ENCODE measurements at regions not wholly inside any gene's neighbourhood (a gene's known extent, or its start where the extent isn't known, plus 50 kb on each side); places are given as distances from the start of the nearest gene placed in this dataset.

DNA sequence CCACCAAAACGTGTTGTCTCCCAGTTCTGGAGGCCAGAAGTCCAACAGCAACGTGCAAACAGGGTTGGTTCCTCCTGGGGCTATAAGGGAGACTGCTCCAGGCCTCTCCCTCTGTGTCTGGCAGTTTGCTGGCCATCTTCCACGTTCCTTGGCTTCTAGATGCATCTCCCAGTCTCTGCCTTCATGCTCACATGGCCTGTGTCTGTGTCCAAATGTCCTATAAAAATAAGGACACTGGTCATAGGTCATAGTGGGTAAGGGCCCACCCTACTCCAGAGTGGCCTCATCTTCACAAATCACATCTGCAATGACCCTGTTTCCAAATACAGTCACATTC, 69.4 kb upstream of the TAF1B start:
- DNase-seq, result no peak

DNA sequence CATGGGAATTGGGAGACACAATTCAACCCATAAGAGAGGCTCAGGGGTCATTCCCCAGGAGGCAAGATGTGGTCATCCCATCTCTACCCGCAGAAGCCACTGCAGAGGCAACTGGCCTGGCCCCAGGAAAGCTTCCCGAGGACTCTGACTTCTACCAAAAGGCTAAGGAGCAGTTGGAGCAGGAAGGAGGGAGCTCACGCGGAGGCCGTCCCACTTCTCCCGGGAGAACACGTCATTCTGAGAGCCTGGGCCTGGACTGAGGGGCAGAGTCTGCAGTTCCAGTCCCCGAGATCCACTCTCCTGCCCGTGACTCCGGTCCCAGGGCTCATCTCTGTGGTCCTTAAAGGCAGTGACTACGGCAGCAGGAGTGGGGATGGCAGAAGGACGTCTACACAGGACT, 69.0 kb upstream of the TAF1B start:
- no peak for DNase-seq

DNA sequence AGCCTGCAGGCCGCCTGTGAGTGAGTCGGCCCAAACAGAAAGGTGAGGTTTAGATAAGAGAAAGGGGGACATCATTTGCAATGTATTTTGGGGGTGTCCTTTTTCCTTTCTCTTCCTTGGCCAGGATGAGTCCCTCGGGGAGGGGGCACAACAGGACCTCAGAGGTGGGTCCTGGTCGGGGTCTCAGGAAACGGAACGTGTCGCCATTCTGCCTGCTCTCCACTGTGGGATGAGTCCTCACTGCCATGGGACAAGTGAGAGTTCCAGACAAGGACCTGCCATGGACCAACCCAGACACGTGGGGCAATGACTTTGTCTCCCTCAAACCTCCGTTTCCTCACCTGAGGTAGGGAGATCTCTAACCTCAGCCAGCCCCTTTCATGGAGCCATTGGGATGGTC, 67.9 kb upstream of the TAF1B start:
- DNase-seq, result no peak

DNA sequence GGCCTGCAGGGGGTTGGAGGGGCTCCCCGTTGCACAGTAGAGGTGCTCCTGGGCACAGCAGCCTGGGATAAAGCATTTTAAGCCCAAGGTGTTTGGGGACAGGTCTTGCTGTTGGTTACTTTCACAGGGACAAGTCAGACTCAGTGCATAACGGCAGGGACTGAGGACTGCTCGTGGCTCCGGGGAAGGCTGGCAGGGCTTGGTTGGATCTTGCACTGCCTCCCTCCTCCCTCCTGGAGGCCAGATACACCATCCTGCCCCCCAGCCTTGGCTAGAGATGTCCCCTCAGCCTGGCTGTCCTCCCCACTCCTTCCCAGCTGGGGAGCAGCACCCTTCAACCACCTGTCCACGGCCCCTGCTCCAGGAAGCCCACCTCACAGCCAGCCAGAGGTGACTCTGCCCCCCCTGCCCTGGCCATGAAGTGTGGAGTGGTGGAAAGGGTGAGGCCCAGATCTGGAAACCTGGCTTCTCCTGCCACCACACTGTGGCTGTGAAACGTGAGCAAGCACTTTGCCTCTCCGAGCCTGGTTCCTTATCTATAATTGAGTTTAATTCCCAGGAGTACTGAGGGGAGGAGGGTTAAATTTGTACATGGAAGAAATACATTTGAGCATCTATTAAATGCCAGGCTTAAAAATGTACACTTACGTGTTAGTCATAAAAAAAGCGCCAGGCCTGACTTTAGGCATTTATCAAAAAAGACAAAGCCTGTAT, 67.1 kb upstream of the TAF1B start:
- DNase-seq, result no peak

DNA sequence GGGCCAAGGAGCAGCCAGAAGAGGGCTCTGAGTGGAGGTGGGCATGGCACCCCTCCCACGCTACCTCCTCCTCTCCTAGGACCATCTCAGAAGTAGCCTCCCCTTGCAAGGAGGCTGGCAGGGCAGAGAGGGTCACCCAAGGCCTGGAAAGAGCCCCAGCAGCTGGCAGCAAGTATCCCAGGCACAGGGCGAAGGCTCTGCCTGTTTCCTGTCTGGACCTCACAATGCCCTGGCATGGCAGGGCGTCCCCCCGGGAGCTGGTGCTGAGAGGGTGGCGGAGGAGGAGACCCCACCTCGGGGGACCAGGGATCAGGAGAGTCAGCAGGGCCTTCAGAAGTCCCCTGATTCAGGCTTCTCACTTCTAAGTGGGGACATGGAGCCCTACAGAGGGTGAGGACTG, 66.2 kb upstream of the TAF1B start:
- DNase-seq, result no peak

DNA sequence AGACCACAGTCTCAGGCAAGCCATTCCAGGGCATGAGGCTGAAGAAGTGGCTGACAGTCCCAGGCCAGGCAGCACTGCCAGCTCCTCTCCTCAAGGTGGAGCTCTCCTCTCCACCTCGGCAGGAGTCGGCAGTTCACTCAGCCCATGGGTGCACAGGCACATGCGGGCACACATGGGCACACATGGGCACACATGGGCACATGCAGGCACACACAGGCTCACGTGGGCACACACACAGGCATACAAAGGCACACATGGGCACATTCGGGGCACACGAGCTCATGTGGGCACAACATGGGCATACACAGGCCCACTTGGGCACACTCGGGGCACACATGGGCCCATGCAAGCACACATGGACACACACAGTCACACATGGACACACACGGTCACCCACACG, 65.3 kb upstream of the TAF1B start:
- no peak for DNase-seq

DNA sequence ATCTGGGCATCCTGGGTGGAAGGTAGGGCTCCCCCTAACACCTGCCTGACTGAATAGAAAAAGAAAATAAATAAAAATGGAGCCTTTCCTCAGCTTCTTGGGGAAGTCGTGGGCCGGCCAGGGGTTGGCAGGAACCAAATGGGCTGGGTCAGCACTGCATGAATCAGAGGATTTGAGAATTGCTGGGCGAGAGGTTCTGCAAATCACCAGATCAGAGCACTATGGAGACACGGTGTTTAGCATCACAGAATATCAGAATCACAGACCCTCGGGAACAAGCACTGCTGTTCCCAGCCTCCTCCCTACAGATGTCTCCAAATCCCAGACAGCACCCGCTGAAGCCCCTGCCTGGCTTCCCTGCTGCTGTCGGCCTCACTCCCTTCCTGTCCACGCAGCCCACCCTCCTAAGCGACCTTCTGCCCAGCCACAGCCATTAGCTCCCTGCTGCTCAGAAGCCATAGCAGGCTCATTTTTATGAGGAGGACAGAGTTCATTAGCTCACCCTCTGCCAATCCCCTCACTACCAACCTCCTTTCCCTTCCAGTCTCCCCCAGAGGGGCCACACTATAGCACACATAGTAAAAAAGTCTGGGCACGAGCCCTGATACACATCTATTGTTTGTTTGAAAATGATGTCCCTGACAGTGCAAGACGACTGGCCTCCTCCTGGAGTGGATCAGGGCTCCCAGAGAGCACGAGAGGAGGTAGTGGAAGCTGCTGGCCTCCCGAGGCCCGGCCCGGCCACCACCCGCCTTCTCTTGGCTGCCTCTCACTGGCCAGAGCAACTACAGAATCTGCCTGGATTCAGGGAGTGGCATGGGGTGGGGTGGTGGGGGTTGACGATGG, 64.6 kb upstream of the TAF1B start:
- no peak for DNase-seq

DNA sequence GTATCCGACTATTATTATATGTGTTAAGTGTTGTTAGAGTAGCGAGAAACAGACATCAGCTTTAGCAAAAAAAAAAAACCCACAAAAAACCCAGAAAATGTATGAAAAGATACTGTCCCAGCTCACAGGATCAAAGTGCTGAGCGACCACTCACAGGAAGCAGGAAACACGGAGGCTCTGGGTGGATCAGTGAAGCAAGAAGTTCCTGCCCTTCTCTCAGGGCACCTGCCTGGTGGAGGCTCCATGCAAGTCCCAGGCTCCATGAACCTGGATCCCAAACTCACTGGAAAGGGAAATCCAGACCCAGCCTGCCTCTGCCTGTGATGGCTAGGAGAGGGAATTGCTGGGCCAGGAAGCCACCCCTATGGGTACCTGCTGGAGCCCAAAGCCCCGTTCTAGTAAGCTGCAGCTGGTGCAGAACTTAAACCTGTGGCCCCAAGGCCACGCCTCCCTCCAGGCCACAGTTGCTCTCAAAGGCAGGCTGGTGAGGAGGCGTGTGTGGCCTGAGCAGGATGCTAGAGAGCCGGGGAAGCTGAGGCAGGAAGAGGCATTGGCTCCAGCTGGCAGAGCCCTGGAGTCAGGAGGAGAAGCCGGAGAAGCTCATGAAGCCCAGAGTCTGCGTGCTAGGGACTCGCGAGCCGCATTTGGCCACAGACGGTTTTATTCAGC, 63.5 kb upstream of the TAF1B start:
- DNase-seq, result peak in 1 of 2 donors; percentile 37

DNA sequence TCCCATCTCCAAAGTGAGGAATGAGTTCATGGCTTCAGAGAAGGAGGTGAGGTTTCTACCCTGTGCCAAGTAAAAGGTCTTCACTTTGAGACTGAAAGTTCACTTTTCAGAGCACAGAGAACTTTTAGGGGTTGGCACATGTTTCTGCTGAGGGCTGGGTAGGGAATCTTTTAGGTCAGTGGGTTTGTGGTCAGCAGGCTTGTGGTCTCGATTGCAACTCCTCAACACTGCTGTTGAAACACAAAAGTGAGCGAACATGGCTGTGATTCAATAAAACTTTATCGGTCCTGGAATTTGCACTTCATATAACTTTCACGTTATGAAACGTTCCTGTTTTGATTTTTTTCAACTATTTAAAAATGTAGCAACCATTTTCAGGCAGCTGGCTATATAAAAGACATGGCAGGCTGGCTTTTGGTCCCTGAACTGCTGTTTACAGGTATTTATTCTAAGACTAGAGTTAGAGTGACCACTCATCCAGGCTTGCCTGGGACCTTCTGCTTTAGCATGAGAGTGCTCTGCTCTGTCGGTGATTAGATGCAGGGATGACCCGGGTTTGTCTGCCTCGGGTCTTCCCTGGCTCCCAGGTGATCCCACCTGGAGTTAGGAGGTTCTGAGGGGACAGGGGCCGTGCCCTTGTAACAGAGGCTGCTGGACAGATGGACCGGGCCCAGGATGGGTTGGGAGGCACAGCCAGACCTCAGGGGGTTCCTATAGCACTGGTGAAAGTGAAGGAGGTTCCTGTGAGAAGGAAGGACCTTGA, 62.7 kb upstream of the TAF1B start:
- no peak for DNase-seq

DNA sequence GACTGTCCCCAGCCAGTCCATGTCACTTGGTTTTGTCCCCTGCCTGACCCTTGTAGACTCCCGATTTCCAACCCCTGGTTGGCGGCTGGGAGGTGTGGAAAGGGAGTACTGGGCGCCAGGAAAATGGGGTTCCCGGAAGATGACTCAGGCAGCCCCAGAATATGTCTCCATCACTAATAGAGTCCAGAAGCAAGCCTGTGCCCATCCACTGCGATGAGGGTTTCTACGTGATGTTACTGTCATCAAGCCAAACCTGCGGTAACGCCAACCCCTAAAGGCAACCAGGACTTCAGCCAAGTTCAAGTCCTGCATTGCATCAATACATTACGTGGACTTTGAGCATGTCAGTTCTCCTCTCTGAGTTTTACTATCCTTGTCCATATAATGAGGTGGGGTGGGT, 62.0 kb upstream of the TAF1B start:
- no peak for DNase-seq

DNA sequence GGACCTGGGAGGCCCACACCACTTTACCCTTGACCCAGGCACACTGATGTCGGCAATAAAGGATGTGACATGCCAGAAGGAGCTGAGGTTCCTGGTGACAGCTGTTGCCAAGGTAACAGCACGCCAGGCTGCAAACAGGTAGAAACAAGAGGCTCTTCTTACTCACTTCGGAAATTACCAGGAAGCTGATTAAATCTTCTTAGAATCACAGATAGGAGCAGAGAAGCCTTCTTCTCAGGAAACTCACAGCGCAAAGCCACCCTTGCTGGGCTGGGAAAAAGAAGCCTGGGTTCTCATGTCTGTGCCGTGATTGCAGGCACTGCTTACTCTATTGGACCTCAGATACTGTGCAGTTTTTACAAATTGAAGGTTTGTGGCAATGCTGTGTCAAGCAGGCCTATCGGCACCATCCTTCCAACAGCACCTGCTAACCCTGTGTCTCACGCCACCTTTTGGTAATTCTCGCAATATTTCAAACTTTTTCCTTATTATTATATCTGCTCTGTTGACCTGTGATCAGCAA, 61.0 kb upstream of the TAF1B start:
- peak; percentile 55 to 68 for DNase-seq

DNA sequence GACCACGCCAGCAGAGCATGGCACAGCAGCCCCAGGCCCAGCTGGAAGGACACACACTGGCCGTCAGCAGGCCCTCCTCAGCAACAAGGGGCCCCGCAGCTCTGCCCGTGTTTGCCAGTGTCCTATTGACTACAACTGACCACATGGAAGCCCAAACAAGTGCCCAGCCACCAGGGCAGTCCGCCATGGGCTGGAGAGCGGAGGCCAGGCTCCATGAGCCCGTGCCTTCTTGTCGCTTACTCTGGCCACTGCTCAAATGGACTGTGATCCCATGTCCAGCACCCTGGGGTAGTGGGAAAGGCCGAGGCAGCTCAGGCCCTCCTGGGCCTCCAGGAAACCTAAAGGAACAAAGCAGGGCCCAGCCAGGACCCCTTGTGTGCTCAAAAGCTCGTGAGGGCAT, 53.9 kb upstream of the TAF1B start:
- DNase-seq, result no peak

DNA sequence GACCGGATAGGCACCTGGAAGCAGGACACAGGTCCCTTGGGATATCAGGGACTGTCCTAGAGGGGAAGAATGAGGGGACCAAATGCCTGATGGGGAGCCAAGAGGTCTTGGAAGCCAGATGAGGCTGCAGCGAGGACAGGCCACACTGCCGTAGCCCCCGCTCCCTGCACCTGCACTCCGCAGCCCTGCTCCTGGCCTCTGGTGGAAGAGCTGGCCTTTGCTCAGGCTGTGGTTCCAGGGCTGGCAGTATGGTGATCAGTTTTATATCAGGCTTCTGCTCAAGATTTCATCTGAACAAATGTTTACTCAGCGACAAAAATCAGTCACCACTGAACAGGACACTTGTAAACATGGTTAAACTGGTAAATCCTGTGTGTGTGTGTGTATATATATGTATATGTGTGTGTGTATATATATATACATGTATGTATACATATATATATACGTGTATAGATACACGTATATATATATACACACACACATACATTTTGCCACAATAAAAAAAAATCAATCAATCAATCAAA, 52.5 kb upstream of the TAF1B start:
- no peak for DNase-seq

DNA sequence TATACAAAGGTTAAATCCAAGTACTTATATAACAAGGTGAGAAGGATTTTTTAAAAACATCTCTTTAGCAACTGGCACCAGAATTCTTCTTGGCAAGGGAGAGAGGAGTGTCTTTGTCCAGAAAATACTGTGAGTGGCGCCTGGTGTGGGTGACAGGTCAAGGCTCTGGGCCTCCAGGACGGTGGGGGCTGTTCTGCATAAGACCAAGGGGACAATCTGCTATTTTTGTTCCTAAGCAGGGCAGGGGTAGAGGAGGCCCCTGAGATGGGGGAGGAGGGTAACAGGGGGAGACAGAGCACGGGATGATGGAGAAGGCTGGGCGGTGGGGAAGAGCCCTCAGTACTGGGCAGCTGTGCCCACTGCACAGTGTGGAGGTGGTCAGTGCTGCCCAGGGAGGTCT, 51.6 kb upstream of the TAF1B start:
- no peak for DNase-seq

DNA sequence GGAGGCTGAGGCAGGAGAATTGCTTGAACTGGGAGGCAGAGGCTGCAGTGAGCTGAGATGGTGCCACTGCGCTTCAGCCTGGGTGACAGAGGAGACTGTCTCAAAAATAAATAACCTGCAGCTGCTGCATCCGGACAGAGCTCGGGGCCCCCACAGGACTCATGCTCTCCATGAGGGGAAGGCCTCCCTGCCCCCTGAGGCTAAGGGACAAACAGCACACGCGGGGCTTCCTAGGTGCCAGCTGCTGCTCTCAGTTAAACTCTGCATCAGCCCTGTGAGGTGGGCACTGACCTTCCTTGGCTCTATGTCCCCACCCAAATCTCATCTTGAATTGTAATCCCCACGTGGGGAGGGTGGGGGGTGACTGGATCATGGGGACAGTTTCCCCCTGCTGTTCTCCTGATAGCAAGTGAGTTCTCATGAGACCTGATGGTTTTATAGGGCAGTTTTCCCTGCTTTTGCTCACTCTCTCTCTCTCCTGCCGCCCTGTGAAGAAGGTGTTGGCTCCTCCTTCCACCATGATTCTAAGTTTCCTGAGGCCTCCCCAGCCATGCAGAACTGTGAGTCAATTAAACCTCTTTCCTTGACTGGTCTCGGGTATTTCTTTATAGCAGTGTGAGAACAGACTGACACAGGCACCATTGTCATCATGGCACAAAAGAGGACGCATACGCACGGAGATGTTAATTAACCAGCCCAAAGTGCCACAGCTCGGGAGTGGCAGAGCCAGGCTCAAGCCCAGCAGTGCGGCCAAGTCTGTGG, 49.9 kb upstream of the TAF1B start:
- DNase-seq, result no peak

All from stimulated activated CD4-positive, alpha-beta T cell treated with anti-CD3 and anti-CD28 coated beads, Interleukin-2, amount 100 ng/mL, for 48 hours (primary cell).